Esophagus squamous epithelium (tissue), 4 donors: ENCODE measurements at regions not wholly inside any gene's neighbourhood (a gene's known extent, or its start where the extent isn't known, plus 50 kb on each side); places are given as distances from the start of the nearest gene placed in this dataset.

Experiments used
- POLR2A ChIP-seq, 4 donors: fragments of 450-650 bp; IDR thresholded peaks; one replicate each; pipeline ENCODE4 v1.6.1; 2017; ENCODE audit warnings: antibody characterized with exemption in 4 of 4, mild to moderate bottlenecking in 4 of 4, moderate library complexity in 3 of 4
- TF ChIP-seq, protein P1 (sequence below), 6 experiments: fragments of 450-650 bp in 4 of 6; fragments of 200-600 bp in 2 of 6; sonication (generic) in 2 of 6; IDR thresholded peaks; one replicate each; pipeline ENCODE4 v1.5.1; 2016 to 2019; ENCODE audit warnings: antibody characterized with exemption in 6 of 6, mild to moderate bottlenecking in 4 of 6, moderate library complexity in 4 of 6

DNA sequence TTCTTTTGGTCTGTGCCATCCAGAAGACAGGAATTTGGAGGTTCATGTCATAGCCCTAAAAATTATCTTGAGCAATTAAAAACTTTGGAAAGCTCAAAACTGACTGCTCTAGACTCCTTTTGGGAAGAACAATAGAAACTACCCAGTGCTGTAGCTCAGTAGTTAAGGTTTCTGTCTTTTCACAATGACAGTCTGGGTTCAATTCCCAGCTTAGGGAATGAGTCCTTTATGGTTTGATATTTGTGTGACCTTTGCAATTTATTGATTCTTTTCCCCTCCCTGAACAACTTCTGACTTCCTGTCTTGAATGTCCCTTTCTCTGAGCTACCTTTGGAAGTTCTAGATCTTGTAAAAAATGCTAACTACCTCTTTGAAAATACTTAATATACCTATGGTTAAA lies 603.3 kb upstream of the IGFBP3 start:
- TF ChIP-seq, protein P1, sequence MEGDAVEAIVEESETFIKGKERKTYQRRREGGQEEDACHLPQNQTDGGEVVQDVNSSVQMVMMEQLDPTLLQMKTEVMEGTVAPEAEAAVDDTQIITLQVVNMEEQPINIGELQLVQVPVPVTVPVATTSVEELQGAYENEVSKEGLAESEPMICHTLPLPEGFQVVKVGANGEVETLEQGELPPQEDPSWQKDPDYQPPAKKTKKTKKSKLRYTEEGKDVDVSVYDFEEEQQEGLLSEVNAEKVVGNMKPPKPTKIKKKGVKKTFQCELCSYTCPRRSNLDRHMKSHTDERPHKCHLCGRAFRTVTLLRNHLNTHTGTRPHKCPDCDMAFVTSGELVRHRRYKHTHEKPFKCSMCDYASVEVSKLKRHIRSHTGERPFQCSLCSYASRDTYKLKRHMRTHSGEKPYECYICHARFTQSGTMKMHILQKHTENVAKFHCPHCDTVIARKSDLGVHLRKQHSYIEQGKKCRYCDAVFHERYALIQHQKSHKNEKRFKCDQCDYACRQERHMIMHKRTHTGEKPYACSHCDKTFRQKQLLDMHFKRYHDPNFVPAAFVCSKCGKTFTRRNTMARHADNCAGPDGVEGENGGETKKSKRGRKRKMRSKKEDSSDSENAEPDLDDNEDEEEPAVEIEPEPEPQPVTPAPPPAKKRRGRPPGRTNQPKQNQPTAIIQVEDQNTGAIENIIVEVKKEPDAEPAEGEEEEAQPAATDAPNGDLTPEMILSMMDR (IDR thresholded peaks at IDR 0.05), result no peak
- no peak for TF ChIP-seq POLR2A (IDR thresholded peaks at IDR 0.05)
